ENCODE measurements at regions not wholly inside any gene's neighbourhood (a gene's known extent, or its start where the extent isn't known, plus 50 kb on each side); places are given as distances from the start of the nearest gene placed in this dataset.

- TF ChIP-seq CTCF (conservative IDR thresholded peaks at IDR 0.05 in 1 of 2, IDR thresholded peaks at IDR 0.05 in 1 of 2; ENCODE audit: low read depth in 1 of 2, low read length in 2 of 2) (no peak), EZH2 (IDR thresholded peaks at IDR 0.05; ENCODE audit: low read length, missing control alignments) (no peak)
These were observed 180.7 kb downstream of the FBXO15 start for GRCh38 chr18:73966954-73967353.

Measured in fibroblast of lung (primary cell).